ENCODE measurements at regions not wholly inside any gene's neighbourhood (a gene's known extent, or its start where the extent isn't known, plus 50 kb on each side); places are given as distances from the start of the nearest gene placed in this dataset.

- no peaks in the 10 kb centered on the region for H3K27me3 ChIP-seq
- H3K27ac ChIP-seq: no peak overlapping the region
- TF ChIP-seq EP300 (IDR thresholded peaks at IDR 0.05): no peak
- TF ChIP-seq CTCF (IDR thresholded peaks at IDR 0.05): no peak
- TF ChIP-seq POLR2A (IDR thresholded peaks at IDR 0.05): no peak
- no peak for TF ChIP-seq POLR2AphosphoS5 (IDR thresholded peaks at IDR 0.05)
- WGBS: 92% methylated on average over 10 of the region's 10 CpGs
- H3K4me3 ChIP-seq: no peak overlapping the region
- H3K4me1 ChIP-seq: no peaks in the 10 kb centered on the region
- no peaks in the 10 kb centered on the region for H3K36me3 ChIP-seq
- no peak for DNase-seq (ENCODE audit: low spot score in 2 of 2)
- no peaks in the 10 kb centered on the region for H3K9me3 ChIP-seq
Observed at GRCh38 chr3:59538753-59539432, 489.1 kb upstream of the CFAP20DC start.

DNA sequence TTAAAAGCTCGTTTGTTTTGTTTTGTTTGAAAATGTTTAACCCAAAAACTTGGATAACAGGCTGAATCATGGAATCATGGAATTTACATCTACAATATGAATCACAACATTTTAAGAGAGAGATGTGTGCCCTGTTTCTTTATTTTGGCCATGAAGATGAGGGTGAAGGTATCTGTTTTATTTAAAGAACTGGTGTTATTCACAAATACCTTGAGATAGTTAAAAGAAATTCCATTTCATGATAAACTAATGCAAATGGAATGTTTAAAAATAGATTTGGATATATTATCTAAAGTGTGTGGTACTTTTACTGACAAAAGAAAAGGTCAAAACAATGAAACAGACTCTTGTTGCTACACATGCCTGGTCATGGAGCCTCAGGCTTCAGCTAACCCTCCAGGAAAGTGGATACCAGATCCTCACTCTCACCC lies 486.0 kb upstream of the CFAP20DC start:
- no peaks in the 10 kb centered on the region for H3K36me3 ChIP-seq
- no peak for DNase-seq (ENCODE audit: low spot score in 2 of 2)
- H3K4me3 ChIP-seq: no peak overlapping the region
- no peaks in the 10 kb centered on the region for H3K27me3 ChIP-seq
- H3K4me1 ChIP-seq: no peaks in the 10 kb centered on the region
- 32% methylated on average over 1 of the region's 1 CpG for WGBS
- no peak for TF ChIP-seq POLR2A (IDR thresholded peaks at IDR 0.05)
- TF ChIP-seq CTCF (IDR thresholded peaks at IDR 0.05): no peak
- no peak for TF ChIP-seq POLR2AphosphoS5 (IDR thresholded peaks at IDR 0.05)
- TF ChIP-seq EP300 (IDR thresholded peaks at IDR 0.05): no peak
- no peak overlapping the region for H3K27ac ChIP-seq
- no peaks in the 10 kb centered on the region for H3K9me3 ChIP-seq

GRCh38 chr3:59531994-59532393 lies 482.2 kb upstream of the CFAP20DC start:
- H3K27ac ChIP-seq: no peak overlapping the region
- H3K4me3 ChIP-seq: no peak overlapping the region
- no peaks in the 10 kb centered on the region for H3K36me3 ChIP-seq
- WGBS: 47% methylated on average over 2 of the region's 2 CpGs
- no peaks in the 10 kb centered on the region for H3K4me1 ChIP-seq
- no peak for DNase-seq (ENCODE audit: low spot score in 2 of 2)
- H3K9me3 ChIP-seq: no peaks in the 10 kb centered on the region
- TF ChIP-seq POLR2A (IDR thresholded peaks at IDR 0.05): no peak
- no peak for TF ChIP-seq POLR2AphosphoS5 (IDR thresholded peaks at IDR 0.05)
- TF ChIP-seq CTCF (IDR thresholded peaks at IDR 0.05): no peak
- TF ChIP-seq EP300 (IDR thresholded peaks at IDR 0.05): no peak
- H3K27me3 ChIP-seq: no peaks in the 10 kb centered on the region

GRCh38 chr3:59531066-59531745 lies 481.4 kb upstream of the CFAP20DC start:
- no peaks in the 10 kb centered on the region for H3K9me3 ChIP-seq
- WGBS: 47% methylated on average over 3 of the region's 3 CpGs
- H3K36me3 ChIP-seq: no peaks in the 10 kb centered on the region
- no peak overlapping the region for H3K27ac ChIP-seq
- H3K4me3 ChIP-seq: no peak overlapping the region
- no peak for TF ChIP-seq POLR2AphosphoS5 (IDR thresholded peaks at IDR 0.05)
- TF ChIP-seq EP300 (IDR thresholded peaks at IDR 0.05): no peak
- no peak for TF ChIP-seq POLR2A (IDR thresholded peaks at IDR 0.05)
- no peak for TF ChIP-seq CTCF (IDR thresholded peaks at IDR 0.05)
- no peaks in the 10 kb centered on the region for H3K4me1 ChIP-seq
- DNase-seq (ENCODE audit: low spot score in 2 of 2): no peak
- H3K27me3 ChIP-seq: no peaks in the 10 kb centered on the region

- H3K36me3 ChIP-seq: no peaks in the 10 kb centered on the region
- no peaks in the 10 kb centered on the region for H3K4me1 ChIP-seq
- H3K9me3 ChIP-seq: no peaks in the 10 kb centered on the region
- DNase-seq (ENCODE audit: low spot score in 2 of 2): no peak
- 81% methylated on average over 5 of the region's 5 CpGs for WGBS
- H3K27ac ChIP-seq: no peak overlapping the region
- peaks cover 9% of the 10 kb centered on the region for H3K27me3 ChIP-seq
- TF ChIP-seq POLR2AphosphoS5 (IDR thresholded peaks at IDR 0.05): no peak
- TF ChIP-seq CTCF (IDR thresholded peaks at IDR 0.05): no peak
- TF ChIP-seq POLR2A (IDR thresholded peaks at IDR 0.05): no peak
- TF ChIP-seq EP300 (IDR thresholded peaks at IDR 0.05): no peak
- no peak overlapping the region for H3K4me3 ChIP-seq
Observed at GRCh38 chr3:59528251-59528650, 478.4 kb upstream of the CFAP20DC start.
